ENCODE measurements at regions not wholly inside any gene's neighbourhood (a gene's known extent, or its start where the extent isn't known, plus 50 kb on each side); places are given as distances from the start of the nearest gene placed in this dataset.

DNA sequence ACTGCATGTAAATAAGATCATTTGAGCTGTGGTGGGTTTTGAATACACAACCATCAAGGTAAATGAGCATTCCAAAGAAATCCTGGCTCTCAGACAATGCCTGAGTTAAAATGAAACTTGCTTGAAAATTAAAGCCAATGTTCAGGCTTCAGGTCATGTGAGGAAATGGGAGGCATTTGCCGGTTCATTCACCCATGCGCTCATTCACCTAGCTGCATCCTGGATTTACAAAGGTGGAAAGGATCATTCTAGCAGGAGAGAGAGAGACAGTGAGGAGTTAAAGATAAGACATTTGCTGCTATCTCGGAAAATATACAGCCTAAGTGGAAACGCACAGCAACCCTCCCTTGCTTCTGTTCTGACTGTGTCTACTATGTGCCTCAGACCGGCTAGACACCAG, 143.8 kb upstream of the KLF4 start:
- TF ChIP-seq, protein P1, sequence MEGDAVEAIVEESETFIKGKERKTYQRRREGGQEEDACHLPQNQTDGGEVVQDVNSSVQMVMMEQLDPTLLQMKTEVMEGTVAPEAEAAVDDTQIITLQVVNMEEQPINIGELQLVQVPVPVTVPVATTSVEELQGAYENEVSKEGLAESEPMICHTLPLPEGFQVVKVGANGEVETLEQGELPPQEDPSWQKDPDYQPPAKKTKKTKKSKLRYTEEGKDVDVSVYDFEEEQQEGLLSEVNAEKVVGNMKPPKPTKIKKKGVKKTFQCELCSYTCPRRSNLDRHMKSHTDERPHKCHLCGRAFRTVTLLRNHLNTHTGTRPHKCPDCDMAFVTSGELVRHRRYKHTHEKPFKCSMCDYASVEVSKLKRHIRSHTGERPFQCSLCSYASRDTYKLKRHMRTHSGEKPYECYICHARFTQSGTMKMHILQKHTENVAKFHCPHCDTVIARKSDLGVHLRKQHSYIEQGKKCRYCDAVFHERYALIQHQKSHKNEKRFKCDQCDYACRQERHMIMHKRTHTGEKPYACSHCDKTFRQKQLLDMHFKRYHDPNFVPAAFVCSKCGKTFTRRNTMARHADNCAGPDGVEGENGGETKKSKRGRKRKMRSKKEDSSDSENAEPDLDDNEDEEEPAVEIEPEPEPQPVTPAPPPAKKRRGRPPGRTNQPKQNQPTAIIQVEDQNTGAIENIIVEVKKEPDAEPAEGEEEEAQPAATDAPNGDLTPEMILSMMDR (IDR thresholded peaks at IDR 0.05), result no peak
- TF ChIP-seq POLR2AphosphoS5 (IDR thresholded peaks at IDR 0.05) (no peak), POLR2A (IDR thresholded peaks at IDR 0.05) (no peak)

All from transverse colon (tissue), 4 donors.